Sigmoid colon (tissue), 6 donors: ENCODE measurements at regions not wholly inside any gene's neighbourhood (a gene's known extent, or its start where the extent isn't known, plus 50 kb on each side); places are given as distances from the start of the nearest gene placed in this dataset.

Source experiments
- DNase-seq: peaks from one replicate; pipeline ENCODE4 v3.0.0-alpha.2; 2019
- H3K27ac ChIP-seq, 4 donors: fragments of 200-600 bp; sonication (generic); one replicate each; pipeline ENCODE4 v1.5.1; 2016 to 2019; ENCODE audit warnings: mild to moderate bottlenecking in 1 of 4
- H3K27me3 ChIP-seq, 3 donors: fragments of 200-600 bp; sonication (generic); one replicate each; pipeline ENCODE4 v1.5.1; 2019; ENCODE audit warnings: mild to moderate bottlenecking in 1 of 3
- H3K36me3 ChIP-seq, 4 donors: fragments of 200-600 bp; sonication (generic); one replicate each; pipeline ENCODE4 v1.5.1; 2016 to 2019
- H3K4me1 ChIP-seq, 4 donors: fragments of 200-600 bp; sonication (generic); one replicate each; pipeline ENCODE4 v1.5.1; 2017 to 2019
- H3K4me3 ChIP-seq, 4 donors: fragments of 200-600 bp; sonication (generic); one replicate each; pipeline ENCODE4 v1.5.1; 2017 to 2019; ENCODE audit warnings: mild to moderate bottlenecking in 2 of 4, moderate library complexity in 1 of 4
- H3K9me3 ChIP-seq, 4 donors: fragments of 200-600 bp in 3 of 4; sonication (generic) in 3 of 4; one replicate each; pipeline versions ENCODE4 v1.5.1 to v1.6.1; 2013 to 2019
- CTCF ChIP-seq, 4 experiments: fragments of 450-650 bp in 3 of 4; fragments of 200-600 bp in 1 of 4; IDR thresholded peaks; one replicate each; pipeline ENCODE4 v1.5.1; 2016 to 2019; ENCODE audit warnings: antibody characterized with exemption in 4 of 4, mild to moderate bottlenecking in 3 of 4, moderate library complexity in 2 of 4
- EP300 ChIP-seq, 4 donors: sonication (generic); formaldehyde crosslinking; IDR thresholded peaks; one replicate each; pipeline ENCODE4 v1.6.1; 2017; ENCODE audit warnings: antibody characterized with exemption in 4 of 4
- POLR2A ChIP-seq, 2 donors: fragments of 450-650 bp; IDR thresholded peaks; one replicate each; pipeline ENCODE4 v1.6.1; 2016; ENCODE audit warnings: antibody characterized with exemption in 2 of 2, mild to moderate bottlenecking in 2 of 2, moderate library complexity in 2 of 2
- POLR2AphosphoS5 ChIP-seq, 4 donors: sonication (generic); formaldehyde crosslinking; IDR thresholded peaks; one replicate each; pipeline ENCODE4 v1.6.1; 2017; ENCODE audit warnings: antibody characterized with exemption in 4 of 4
- WGBS, 2 donors: extraction: QIAGEN DNeasy Blood & Tissue Kit; methylation state at CpG; one replicate each; pipeline ENCODE4 v1.1.7; 2013; 5-methylcytosine and 5-hydroxymethylcytosine counted together
- intact Hi-C: fragments of 100-400 bp; cut with DNase I; formaldehyde crosslinking; loops from one replicate; pipeline ENCODE4 v1.15.1; 2023
- donor health status: healthy with polysubstance abuse.
- donor health status: healthy.

GRCh38 chr6:141498977-141499376, 633.7 kb upstream of the GJE1 start:
- 78 to 88% methylated on average over 3 of the region's 3 CpGs for WGBS, 2 donors
- no peaks in the 10 kb centered on the region for H3K4me1 ChIP-seq
- TF ChIP-seq POLR2A (IDR thresholded peaks at IDR 0.05) (no peak), POLR2AphosphoS5 (IDR thresholded peaks at IDR 0.05) (no peak), CTCF (IDR thresholded peaks at IDR 0.05) (no peak), EP300 (IDR thresholded peaks at IDR 0.05) (no peak)
- no peaks in the 10 kb centered on the region for H3K9me3 ChIP-seq
- no peaks in the 10 kb centered on the region for H3K36me3 ChIP-seq
- H3K27me3 ChIP-seq = no peaks in the 10 kb centered on the region
- no peak overlapping the region for H3K27ac ChIP-seq
- no peak for DNase-seq
- no peak overlapping the region for H3K4me3 ChIP-seq
- intact Hi-C loops = no loop called here

- Histone ChIP-seq H3K9me3 (no peaks in the 10 kb centered on the region), H3K36me3 (no peaks in the 10 kb centered on the region), H3K27me3 (no peaks in the 10 kb centered on the region), H3K4me3 (no peak overlapping the region), H3K4me1 (no peaks in the 10 kb centered on the region), H3K27ac (no peak overlapping the region)
- 91% methylated on average over 2 of the region's 2 CpGs for WGBS, 2 donors
- intact Hi-C loops = no loop called here
- DNase-seq = no peak
- TF ChIP-seq POLR2A (IDR thresholded peaks at IDR 0.05) = no peak
- TF ChIP-seq EP300 (IDR thresholded peaks at IDR 0.05) = no peak
- TF ChIP-seq CTCF (IDR thresholded peaks at IDR 0.05) = no peak
- no peak for TF ChIP-seq POLR2AphosphoS5 (IDR thresholded peaks at IDR 0.05)
Observed at GRCh38 chr6:141492521-141493284, 640.0 kb upstream of the GJE1 start.

GRCh38 chr6:141491684-141492083, 641.0 kb upstream of the GJE1 start:
- Histone ChIP-seq H3K27ac (no peak overlapping the region), H3K36me3 (no peaks in the 10 kb centered on the region), H3K4me3 (no peak overlapping the region), H3K4me1 (no peaks in the 10 kb centered on the region), H3K27me3 (no peaks in the 10 kb centered on the region), H3K9me3 (no peaks in the 10 kb centered on the region)
- no peak for DNase-seq
- intact Hi-C loops = no loop called here
- TF ChIP-seq CTCF (IDR thresholded peaks at IDR 0.05) (no peak), POLR2A (IDR thresholded peaks at IDR 0.05) (no peak), EP300 (IDR thresholded peaks at IDR 0.05) (no peak), POLR2AphosphoS5 (IDR thresholded peaks at IDR 0.05) (no peak)

- Histone ChIP-seq H3K9me3 (no peaks in the 10 kb centered on the region), H3K27me3 (no peaks in the 10 kb centered on the region), H3K27ac (no peak overlapping the region), H3K4me3 (no peak overlapping the region), H3K4me1 (no peaks in the 10 kb centered on the region), H3K36me3 (no peaks in the 10 kb centered on the region)
- intact Hi-C loops = no loop called here
- DNase-seq = no peak
- TF ChIP-seq POLR2AphosphoS5 (IDR thresholded peaks at IDR 0.05) (no peak), EP300 (IDR thresholded peaks at IDR 0.05) (no peak), POLR2A (IDR thresholded peaks at IDR 0.05) (no peak), CTCF (IDR thresholded peaks at IDR 0.05) (no peak)
- WGBS, 2 donors = 88 to 98% methylated on average over 3 of the region's 3 CpGs
Observed at GRCh38 chr6:141490982-141491381, 641.7 kb upstream of the GJE1 start.

- intact Hi-C loops = no loop called here
- Histone ChIP-seq H3K4me3 (no peak overlapping the region), H3K9me3 (no peaks in the 10 kb centered on the region), H3K36me3 (no peaks in the 10 kb centered on the region), H3K27me3 (no peaks in the 10 kb centered on the region), H3K27ac (no peak overlapping the region), H3K4me1 (no peaks in the 10 kb centered on the region)
- no peak for TF ChIP-seq CTCF (IDR thresholded peaks at IDR 0.05)
- TF ChIP-seq POLR2AphosphoS5 (IDR thresholded peaks at IDR 0.05) = no peak
- TF ChIP-seq POLR2A (IDR thresholded peaks at IDR 0.05) = no peak
- TF ChIP-seq EP300 (IDR thresholded peaks at IDR 0.05) = no peak
- 12 to 25% methylated on average over 1 of the region's 1 CpG for WGBS, 2 donors
- DNase-seq = no peak
Observed at GRCh38 chr6:141488488-141488887, 644.2 kb upstream of the GJE1 start.
